GM12864 (cell line): ENCODE measurements at regions not wholly inside any gene's neighbourhood (a gene's known extent, or its start where the extent isn't known, plus 50 kb on each side); places are given as distances from the start of the nearest gene placed in this dataset.

Source experiments
- DNase-seq: peaks from one replicate; pipeline ENCODE4 v3.0.0-alpha.2; 2011; ENCODE audit warnings: low read depth
- H3K4me3 ChIP-seq: 2 replicates; pipeline ENCODE4 v1.5.1; 2011; ENCODE audit warnings: mild to moderate bottlenecking, low read depth, low read length, control low read depth
- CTCF ChIP-seq: IDR thresholded peaks from 2 replicates; pipeline ENCODE4 v1.5.1; 2011; ENCODE audit warnings: low read depth, mild to moderate bottlenecking, moderate library complexity, low read length, control low read depth, inconsistent platforms; ENCODE audit errors: missing control alignments

- no peak for DNase-seq
- no peak for TF ChIP-seq CTCF
- no peak overlapping the region for H3K4me3 ChIP-seq
Measured at GRCh38 chr18:28831476-28831875, 654.5 kb upstream of the CDH2 start.

GRCh38 chr18:28826107-28826506, 649.2 kb upstream of the CDH2 start:
- DNase-seq: no peak
- TF ChIP-seq CTCF: no peak
- no peak overlapping the region for H3K4me3 ChIP-seq

- no peak for DNase-seq
- no peak overlapping the region for H3K4me3 ChIP-seq
- TF ChIP-seq CTCF: no peak
Measured at GRCh38 chr18:28824183-28824574, 647.2 kb upstream of the CDH2 start.

GRCh38 chr18:28823506-28824182, 646.7 kb upstream of the CDH2 start:
- no peak overlapping the region for H3K4me3 ChIP-seq
- TF ChIP-seq CTCF: no peak
- no peak for DNase-seq

- no peak overlapping the region for H3K4me3 ChIP-seq
- TF ChIP-seq CTCF: no peak
- no peak for DNase-seq
Measured at GRCh38 chr18:28820353-28820752, 643.4 kb upstream of the CDH2 start.

GRCh38 chr18:28816155-28816554, 639.2 kb upstream of the CDH2 start:
- DNase-seq: no peak
- H3K4me3 ChIP-seq: no peak overlapping the region
- TF ChIP-seq CTCF: no peak

- no peak for DNase-seq
- no peak overlapping the region for H3K4me3 ChIP-seq
- TF ChIP-seq CTCF: no peak
Measured at GRCh38 chr18:28814365-28814764, 637.4 kb upstream of the CDH2 start.
